ENCODE measurements at regions not wholly inside any gene's neighbourhood (a gene's known extent, or its start where the extent isn't known, plus 50 kb on each side); places are given as distances from the start of the nearest gene placed in this dataset.

DNA sequence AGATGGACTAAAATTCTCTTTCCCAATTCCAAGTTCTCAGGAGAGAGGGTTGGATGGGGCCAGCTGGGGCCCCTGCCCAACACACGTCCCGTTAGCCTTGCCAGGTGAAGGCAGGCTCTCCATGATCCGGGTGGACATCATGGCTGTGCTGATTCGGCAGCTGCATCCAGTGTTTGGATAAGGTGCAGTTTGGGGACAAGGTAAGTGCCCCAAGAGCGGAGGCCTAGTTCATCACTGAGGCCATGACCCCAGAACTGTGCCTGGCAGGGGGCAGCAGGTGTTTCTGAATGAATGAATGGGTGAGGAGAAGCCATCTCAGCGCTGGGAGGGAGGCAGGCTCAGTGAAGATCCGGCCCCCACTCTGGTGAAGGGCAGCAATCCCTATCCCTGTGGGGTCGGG lies 520.4 kb downstream of the TBC1D22A start:
- dilution Hi-C loops (cut with HindIII; ENCODE audit: low sequenced_read_pairs, unreplicated experiment) (no loop called here), in situ Hi-C loops (cut with MboI; ENCODE audit: low sequenced_read_pairs) (no loop called here), intact Hi-C loops (cut with micrococcal nuclease) (no loop called here)
- ChIA-PET POLR2A (ENCODE audit: unreplicated experiment) (no interaction called here), CTCF (no interaction called here)
- H2BK15ac ChIP-seq (ENCODE audit: low read depth, low read length): no peak overlapping the region
- no peak overlapping the region for H4K91ac ChIP-seq (ENCODE audit: insufficient read depth, low read depth, low read length)
- H3K23ac ChIP-seq (ENCODE audit: low read depth, low read length): no peak overlapping the region
- H3K14ac ChIP-seq (replicated peaks; ENCODE audit: low read depth, low read length): no peak overlapping the region
- no peak overlapping the region for H3K18ac ChIP-seq (ENCODE audit: low read depth, low read length)
- H3K4ac ChIP-seq (ENCODE audit: low read depth, low read length): no peak overlapping the region
- no TSS peak for BruUV-seq (replicated peaks)
- no peak overlapping the region for H3K9ac ChIP-seq (ENCODE audit: low read depth, low read length)
- no peak overlapping the region for H4K8ac ChIP-seq (ENCODE audit: low read depth in 2 of 2, low read length in 2 of 2)
- no peak overlapping the region for H2BK120ac ChIP-seq (ENCODE audit: low read depth, low read length)
- H3K4me2 ChIP-seq (ENCODE audit: low read depth, low read length): no peak overlapping the region
- no peaks in the 10 kb centered on the region for H3K4me1 ChIP-seq (ENCODE audit: control insufficient read depth, insufficient read depth, low read length)
- H3K4me3 ChIP-seq (ENCODE audit: insufficient read depth, low read depth, low read length): no peak overlapping the region
- H3K9me3 ChIP-seq (ENCODE audit: control insufficient read depth, insufficient read depth, low read length): peaks cover 4% of the 10 kb centered on the region; the same call in 1 of the 2 replicates
- H3K36me3 ChIP-seq (ENCODE audit: control insufficient read depth, insufficient read depth, low read length): no peaks in the 10 kb centered on the region
- no peak overlapping the region for H4K5ac ChIP-seq (ENCODE audit: low read depth, low read length)
- H2AFZ ChIP-seq (replicated peaks; ENCODE audit: low read length, poor library complexity): no peak overlapping the region
- no peak overlapping the region for H3K27ac ChIP-seq (ENCODE audit: insufficient read depth, low read length)
- no peak for DNase-seq
- H2BK5ac ChIP-seq (ENCODE audit: low read depth, low read length, poor library complexity, severe bottlenecking): no peak overlapping the region
- no peaks in the 10 kb centered on the region for H4K20me1 ChIP-seq (ENCODE audit: insufficient read depth, low read length)
- no peak overlapping the region for H2AK5ac ChIP-seq (ENCODE audit: low read depth, low read length)
- no peaks in the 10 kb centered on the region for H3K9me1 ChIP-seq (ENCODE audit: insufficient read depth, low read length)
- H3K27me3 ChIP-seq (ENCODE audit: control insufficient read depth, insufficient read depth, low read length): peaks cover 3% of the 10 kb centered on the region; the same call in 1 of the 2 replicates
- H2BK20ac ChIP-seq (ENCODE audit: low read depth, low read length): no peak overlapping the region
- no peak for ATAC-seq (ENCODE audit: low read depth)
- WGBS, 2 experiments (ENCODE audit: extremely low coverage in 2 of 2, insufficient read length in 1 of 2): 82% methylated on average over 3 of the region's 8 CpGs; no CpG with 5 or more reads in 1 of the 2 experiments
- no peak overlapping the region for H3K56ac ChIP-seq (ENCODE audit: extremely low read depth, insufficient read depth, low read length)
- no peaks in the 10 kb centered on the region for H3K79me1 ChIP-seq (ENCODE audit: low read depth in 1 of 2, low read length in 2 of 2)
- H2AK9ac ChIP-seq (replicated peaks; ENCODE audit: low read depth, low read length, poor library complexity): no peak overlapping the region
- TF ChIP-seq MAFK (IDR thresholded peaks at IDR 0.05; ENCODE audit: low read depth, low read length) (no peak), MXI1 (IDR thresholded peaks at IDR 0.05; ENCODE audit: borderline replicate concordance, low read depth, low read length) (no peak), CHD1 (IDR thresholded peaks at IDR 0.05; ENCODE audit: low read depth, low read length) (no peak), RAD21 (IDR thresholded peaks at IDR 0.05; ENCODE audit: low read length) (no peak), USF2 (IDR thresholded peaks at IDR 0.05; ENCODE audit: low read depth, low read length) (no peak), POLR2A (IDR thresholded peaks at IDR 0.05; ENCODE audit: low read depth, low read length) (no peak), RFX5 (IDR thresholded peaks at IDR 0.05; ENCODE audit: low read depth, low read length) (no peak), MAZ (IDR thresholded peaks at IDR 0.05; ENCODE audit: borderline replicate concordance, low read depth, low read length) (no peak), FOS (IDR thresholded peaks at IDR 0.05; ENCODE audit: low read depth, low read length) (no peak), BHLHE40 (IDR thresholded peaks at IDR 0.05; ENCODE audit: low read depth, low read length) (no peak), ELK1 (IDR thresholded peaks at IDR 0.05; ENCODE audit: borderline replicate concordance, low read depth, low read length) (no peak), RCOR1 (IDR thresholded peaks at IDR 0.05; ENCODE audit: insufficient replicate concordance, low read length) (no peak), NFE2L2 (IDR thresholded peaks at IDR 0.05; ENCODE audit: low read depth, low read length) (no peak)
- TF ChIP-seq, protein P1, sequence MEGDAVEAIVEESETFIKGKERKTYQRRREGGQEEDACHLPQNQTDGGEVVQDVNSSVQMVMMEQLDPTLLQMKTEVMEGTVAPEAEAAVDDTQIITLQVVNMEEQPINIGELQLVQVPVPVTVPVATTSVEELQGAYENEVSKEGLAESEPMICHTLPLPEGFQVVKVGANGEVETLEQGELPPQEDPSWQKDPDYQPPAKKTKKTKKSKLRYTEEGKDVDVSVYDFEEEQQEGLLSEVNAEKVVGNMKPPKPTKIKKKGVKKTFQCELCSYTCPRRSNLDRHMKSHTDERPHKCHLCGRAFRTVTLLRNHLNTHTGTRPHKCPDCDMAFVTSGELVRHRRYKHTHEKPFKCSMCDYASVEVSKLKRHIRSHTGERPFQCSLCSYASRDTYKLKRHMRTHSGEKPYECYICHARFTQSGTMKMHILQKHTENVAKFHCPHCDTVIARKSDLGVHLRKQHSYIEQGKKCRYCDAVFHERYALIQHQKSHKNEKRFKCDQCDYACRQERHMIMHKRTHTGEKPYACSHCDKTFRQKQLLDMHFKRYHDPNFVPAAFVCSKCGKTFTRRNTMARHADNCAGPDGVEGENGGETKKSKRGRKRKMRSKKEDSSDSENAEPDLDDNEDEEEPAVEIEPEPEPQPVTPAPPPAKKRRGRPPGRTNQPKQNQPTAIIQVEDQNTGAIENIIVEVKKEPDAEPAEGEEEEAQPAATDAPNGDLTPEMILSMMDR (conservative IDR thresholded peaks at IDR 0.05; ENCODE audit: low read depth, low read length): no peak

Measured in IMR-90 (cell line).